OCI-LY3 (cell line): ENCODE measurements at regions not wholly inside any gene's neighbourhood (a gene's known extent, or its start where the extent isn't known, plus 50 kb on each side); places are given as distances from the start of the nearest gene placed in this dataset.

Experiments used
- H2AFZ ChIP-seq: fragments of 200-600, 300-600 bp; shearing (Covaris generic); 2 replicates; pipeline ENCODE4 v1.6.0; 2014; ENCODE audit warnings: antibody characterized with exemption, low read depth, low read length
- H3K27ac ChIP-seq: fragments of 200-600, 300-600 bp; sonication (generic); 2 replicates; pipeline ENCODE4 v1.5.1; 2014; ENCODE audit warnings: mild to moderate bottlenecking, low read length, moderate library complexity, mixed read lengths
- H3K27me3 ChIP-seq: fragments of 200-600, 300-600 bp; sonication (generic); 2 replicates; pipeline ENCODE4 v1.6.1; 2014; ENCODE audit warnings: low read depth, low read length, mixed read lengths
- H3K36me3 ChIP-seq: fragments of 200-600, 300-600 bp; sonication (generic); replicated peaks from 2 replicates; pipeline ENCODE3; 2014; ENCODE audit warnings: low read depth, low read length, mixed read lengths
- H3K4me1 ChIP-seq: fragments of 300-600, 200-600 bp; sonication (generic); 2 replicates; pipeline ENCODE4 v1.6.1; 2014; ENCODE audit warnings: low read length, mixed read lengths
- H3K4me2 ChIP-seq: fragments of 200-600, 300-600 bp; sonication (generic); 2 replicates; pipeline ENCODE4 v1.6.1; 2014; ENCODE audit warnings: low read length, mixed read lengths
- H3K4me3 ChIP-seq: fragments of 300-600, 200-600 bp; sonication (generic); 2 replicates; pipeline ENCODE4 v1.5.1; 2014; ENCODE audit warnings: antibody characterized with exemption, mild to moderate bottlenecking, low read length, moderate library complexity
- H3K79me2 ChIP-seq: fragments of 300-600, 200-600 bp; shearing (Covaris generic); 2 replicates; pipeline ENCODE4 v1.6.1; 2014; ENCODE audit warnings: mild to moderate bottlenecking, low read length, mixed read lengths
- H3K9ac ChIP-seq: fragments of 300-600, 200-600 bp; shearing (Covaris generic); 2 replicates; pipeline ENCODE4 v1.6.0; 2014; ENCODE audit warnings: mild to moderate bottlenecking, low read length, moderate library complexity
- H3K9me3 ChIP-seq: fragments of 200-600, 300-600 bp; shearing (Covaris generic); 2 replicates; pipeline ENCODE4 v1.6.1; 2014; ENCODE audit warnings: low read length, mixed read lengths; ENCODE audit not compliant: insufficient read depth
- H4K20me1 ChIP-seq: fragments of 200-600, 300-600 bp; sonication (generic); 2 replicates; pipeline ENCODE4 v1.6.1; 2016; ENCODE audit warnings: low read length, mixed read lengths; ENCODE audit not compliant: insufficient read depth
- EZH2phosphoT487 ChIP-seq: fragments of 200-600 bp; shearing (Covaris generic); IDR thresholded peaks from 2 replicates; pipeline ENCODE4 v1.6.1; 2018; ENCODE audit warnings: antibody characterized with exemption, mixed run types, low read depth
- TF ChIP-seq, protein P1 (sequence below): fragments of 200-600, 300-600 bp; sonication (generic); IDR thresholded peaks from 2 replicates; pipeline ENCODE4 v1.5.1; 2014; ENCODE audit warnings: antibody characterized with exemption, low read length, low read depth

- H3K9ac ChIP-seq, result no peak overlapping the region
- TF ChIP-seq EZH2phosphoT487, result no peak
- TF ChIP-seq, protein P1, sequence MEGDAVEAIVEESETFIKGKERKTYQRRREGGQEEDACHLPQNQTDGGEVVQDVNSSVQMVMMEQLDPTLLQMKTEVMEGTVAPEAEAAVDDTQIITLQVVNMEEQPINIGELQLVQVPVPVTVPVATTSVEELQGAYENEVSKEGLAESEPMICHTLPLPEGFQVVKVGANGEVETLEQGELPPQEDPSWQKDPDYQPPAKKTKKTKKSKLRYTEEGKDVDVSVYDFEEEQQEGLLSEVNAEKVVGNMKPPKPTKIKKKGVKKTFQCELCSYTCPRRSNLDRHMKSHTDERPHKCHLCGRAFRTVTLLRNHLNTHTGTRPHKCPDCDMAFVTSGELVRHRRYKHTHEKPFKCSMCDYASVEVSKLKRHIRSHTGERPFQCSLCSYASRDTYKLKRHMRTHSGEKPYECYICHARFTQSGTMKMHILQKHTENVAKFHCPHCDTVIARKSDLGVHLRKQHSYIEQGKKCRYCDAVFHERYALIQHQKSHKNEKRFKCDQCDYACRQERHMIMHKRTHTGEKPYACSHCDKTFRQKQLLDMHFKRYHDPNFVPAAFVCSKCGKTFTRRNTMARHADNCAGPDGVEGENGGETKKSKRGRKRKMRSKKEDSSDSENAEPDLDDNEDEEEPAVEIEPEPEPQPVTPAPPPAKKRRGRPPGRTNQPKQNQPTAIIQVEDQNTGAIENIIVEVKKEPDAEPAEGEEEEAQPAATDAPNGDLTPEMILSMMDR, result no peak
- no peaks in the 10 kb centered on the region for H3K79me2 ChIP-seq
Observed at GRCh38 chr13:77831866-77832265, 86.8 kb downstream of the EDNRB start.

DNA sequence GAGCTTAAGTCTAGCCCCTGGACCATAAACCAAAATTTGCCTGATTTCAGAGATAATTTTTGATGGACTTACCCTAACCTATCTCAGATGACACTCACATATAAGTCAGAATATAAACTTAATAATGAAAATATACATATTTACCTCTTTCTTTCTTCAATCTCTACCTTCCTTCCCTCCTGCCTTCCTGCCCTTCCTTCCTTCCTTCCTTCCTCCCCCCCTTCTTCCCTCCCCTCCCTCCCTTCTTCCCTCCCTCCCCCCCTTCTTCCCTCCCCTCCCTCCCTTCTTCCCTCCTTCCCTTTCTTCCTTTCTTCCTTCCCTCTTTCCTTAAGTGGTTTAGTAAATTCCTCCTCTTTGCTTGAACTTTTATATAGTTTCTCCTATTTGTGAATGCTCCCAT is 88.7 kb downstream of the EDNRB start:
- no peak overlapping the region for H2AFZ ChIP-seq
- no peak overlapping the region for H3K27ac ChIP-seq
- H3K27me3 ChIP-seq, result no peaks in the 10 kb centered on the region
- no peak overlapping the region for H3K4me3 ChIP-seq
- no peaks in the 10 kb centered on the region for H3K79me2 ChIP-seq
- H3K4me1 ChIP-seq, result no peaks in the 10 kb centered on the region
- TF ChIP-seq, protein P1, result no peak
- no peak for TF ChIP-seq EZH2phosphoT487
- H3K4me2 ChIP-seq, result no peak overlapping the region
- no peaks in the 10 kb centered on the region for H3K36me3 ChIP-seq
- H3K9ac ChIP-seq, result no peak overlapping the region
- no peaks in the 10 kb centered on the region for H3K9me3 ChIP-seq
- no peaks in the 10 kb centered on the region for H4K20me1 ChIP-seq

More at GRCh38 chr13:77831866-77832265, 86.8 kb downstream of the EDNRB start:
- no peak overlapping the region for H3K4me3 ChIP-seq
- no peaks in the 10 kb centered on the region for H3K4me1 ChIP-seq
- H3K36me3 ChIP-seq, result no peaks in the 10 kb centered on the region
- no peak overlapping the region for H3K4me2 ChIP-seq
- H3K27ac ChIP-seq, result no peak overlapping the region
- no peaks in the 10 kb centered on the region for H3K27me3 ChIP-seq
- H4K20me1 ChIP-seq, result no peaks in the 10 kb centered on the region
- no peak overlapping the region for H2AFZ ChIP-seq
- no peaks in the 10 kb centered on the region for H3K9me3 ChIP-seq

DNA sequence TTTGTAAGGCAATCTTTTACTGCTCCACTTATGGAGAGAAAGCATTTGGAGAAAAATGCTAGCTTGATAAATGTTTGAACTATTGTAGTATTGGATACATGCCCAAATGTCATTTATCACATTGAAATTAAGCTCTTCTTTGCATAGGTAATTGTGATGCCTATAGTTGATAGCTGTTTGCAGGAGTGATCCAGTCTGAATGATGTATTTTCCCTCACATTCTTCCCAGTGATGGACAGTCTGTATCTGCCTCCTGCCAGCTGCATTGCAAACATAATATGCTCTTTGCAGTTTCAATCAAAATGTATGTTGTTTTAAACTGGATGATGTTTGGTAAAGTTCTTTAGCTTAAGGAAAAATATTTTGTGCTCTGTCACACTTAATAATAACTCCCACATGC is 89.8 kb downstream of the EDNRB start:
- Histone ChIP-seq H3K9me3 (no peaks in the 10 kb centered on the region), H3K4me2 (no peak overlapping the region), H4K20me1 (no peaks in the 10 kb centered on the region), H3K36me3 (no peaks in the 10 kb centered on the region), H3K4me1 (no peaks in the 10 kb centered on the region), H3K9ac (no peak overlapping the region), H3K4me3 (no peak overlapping the region), H2AFZ (no peak overlapping the region), H3K27me3 (no peaks in the 10 kb centered on the region), H3K79me2 (no peaks in the 10 kb centered on the region), H3K27ac (no peak overlapping the region)
- no peak for TF ChIP-seq EZH2phosphoT487
- TF ChIP-seq, protein P1, result no peak

GRCh38 chr13:77827332-77827731 is 91.3 kb downstream of the EDNRB start:
- H3K9me3 ChIP-seq, result no peaks in the 10 kb centered on the region
- H3K4me1 ChIP-seq, result no peaks in the 10 kb centered on the region
- no peak overlapping the region for H3K27ac ChIP-seq
- no peak overlapping the region for H3K4me2 ChIP-seq
- TF ChIP-seq EZH2phosphoT487, result no peak
- TF ChIP-seq, protein P1, result no peak
- no peaks in the 10 kb centered on the region for H3K27me3 ChIP-seq
- no peaks in the 10 kb centered on the region for H3K36me3 ChIP-seq
- H3K4me3 ChIP-seq, result no peak overlapping the region
- H3K79me2 ChIP-seq, result no peaks in the 10 kb centered on the region
- H3K9ac ChIP-seq, result no peak overlapping the region
- H4K20me1 ChIP-seq, result no peaks in the 10 kb centered on the region
- H2AFZ ChIP-seq, result no peak overlapping the region
